Esophagus squamous epithelium (tissue), 5 donors: ENCODE measurements at regions not wholly inside any gene's neighbourhood (a gene's known extent, or its start where the extent isn't known, plus 50 kb on each side); places are given as distances from the start of the nearest gene placed in this dataset.
"Not testable (repeated sequence)": the region's sequence is repeated elsewhere in the genome, so short reads cannot be mapped to it uniquely, and the experiment has no call there.

ENCODE experiments used
- DNase-seq: peaks from one replicate; lab custom pipeline; 2025; lab: John Stamatoyannopoulos, UW
- H3K27ac ChIP-seq, 4 donors: fragments of 200-600 bp; sonication (generic); one replicate each; pipeline ENCODE4 v1.5.1; 2016 to 2019; ENCODE audit warnings: mild to moderate bottlenecking in 1 of 4
- H3K27me3 ChIP-seq, 4 donors: fragments of 200-600 bp; sonication (generic); 1 replicate in 3 of 4; 2 replicates in 1 of 4; pipeline versions ENCODE4 v1.5.1 to v1.6.0; 2017 to 2021; ENCODE audit warnings: antibody characterized with exemption in 1 of 4
- H3K36me3 ChIP-seq, 3 donors: fragments of 200-600 bp; sonication (generic); one replicate each; pipeline ENCODE4 v1.5.1; 2016 to 2019
- H3K4me1 ChIP-seq, 3 donors: fragments of 200-600 bp; sonication (generic); one replicate each; pipeline ENCODE4 v1.5.1; 2017 to 2019
- H3K4me3 ChIP-seq, 4 donors: fragments of 200-600 bp; sonication (generic); 1 replicate in 3 of 4; 2 replicates in 1 of 4; pipeline ENCODE4 v1.5.1; 2016 to 2019; ENCODE audit warnings: mild to moderate bottlenecking in 2 of 4, moderate library complexity in 1 of 4
- H3K9me3 ChIP-seq, 3 donors: fragments of 200-600 bp; sonication (generic); one replicate each; pipeline ENCODE4 v1.5.1; 2016 to 2019
- POLR2A ChIP-seq, 4 donors: fragments of 450-650 bp; IDR thresholded peaks; one replicate each; pipeline ENCODE4 v1.6.1; 2017; ENCODE audit warnings: antibody characterized with exemption in 4 of 4, mild to moderate bottlenecking in 4 of 4, moderate library complexity in 3 of 4
- WGBS, 2 donors: methylation state at CpG; one replicate each; pipeline ENCODE4 v1.1.5; 2018; 5-methylcytosine and 5-hydroxymethylcytosine counted together
- intact Hi-C: fragments of 100-400 bp; cut with DNase I; formaldehyde crosslinking; loops from one replicate; pipeline ENCODE4 v1.15.0; 2022
- small RNA-seq, 4 donors: library from RNA; depleted of rRNA; stranded (forward); fragments of <200 nt; gene quantifications; one replicate each; pipeline ENCODE3, GENCODE V24; 2016
- TF ChIP-seq, protein P1 (sequence below), 6 experiments: fragments of 450-650 bp in 4 of 6; fragments of 200-600 bp in 2 of 6; sonication (generic) in 2 of 6; IDR thresholded peaks; one replicate each; pipeline ENCODE4 v1.5.1; 2016 to 2019; ENCODE audit warnings: antibody characterized with exemption in 6 of 6, mild to moderate bottlenecking in 4 of 6, moderate library complexity in 4 of 6
- donor health status: DM: yes; HTN: yes; CAD: no.

DNA sequence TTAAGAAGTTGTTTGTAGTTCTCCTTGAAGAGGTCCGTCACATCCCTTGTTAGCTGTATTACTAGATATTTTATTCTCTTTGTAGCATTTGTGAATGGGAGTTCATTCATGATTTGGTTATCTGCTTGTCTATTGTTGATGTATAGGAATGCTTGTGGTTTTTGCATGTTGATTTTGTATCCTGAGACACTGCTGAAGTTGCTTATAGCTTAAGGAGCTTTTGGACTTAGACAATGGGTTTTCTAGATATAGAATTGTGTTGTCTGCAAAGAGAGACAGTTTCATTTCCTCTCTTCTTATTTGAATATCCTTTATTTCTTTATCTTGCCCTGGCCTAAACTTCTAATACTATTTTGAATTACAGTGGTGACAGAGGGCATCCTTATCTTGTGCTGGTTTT lies 52.1 kb upstream of the GRID2 start:
- TF ChIP-seq POLR2A (IDR thresholded peaks at IDR 0.05) = no peak
- TF ChIP-seq, protein P1, sequence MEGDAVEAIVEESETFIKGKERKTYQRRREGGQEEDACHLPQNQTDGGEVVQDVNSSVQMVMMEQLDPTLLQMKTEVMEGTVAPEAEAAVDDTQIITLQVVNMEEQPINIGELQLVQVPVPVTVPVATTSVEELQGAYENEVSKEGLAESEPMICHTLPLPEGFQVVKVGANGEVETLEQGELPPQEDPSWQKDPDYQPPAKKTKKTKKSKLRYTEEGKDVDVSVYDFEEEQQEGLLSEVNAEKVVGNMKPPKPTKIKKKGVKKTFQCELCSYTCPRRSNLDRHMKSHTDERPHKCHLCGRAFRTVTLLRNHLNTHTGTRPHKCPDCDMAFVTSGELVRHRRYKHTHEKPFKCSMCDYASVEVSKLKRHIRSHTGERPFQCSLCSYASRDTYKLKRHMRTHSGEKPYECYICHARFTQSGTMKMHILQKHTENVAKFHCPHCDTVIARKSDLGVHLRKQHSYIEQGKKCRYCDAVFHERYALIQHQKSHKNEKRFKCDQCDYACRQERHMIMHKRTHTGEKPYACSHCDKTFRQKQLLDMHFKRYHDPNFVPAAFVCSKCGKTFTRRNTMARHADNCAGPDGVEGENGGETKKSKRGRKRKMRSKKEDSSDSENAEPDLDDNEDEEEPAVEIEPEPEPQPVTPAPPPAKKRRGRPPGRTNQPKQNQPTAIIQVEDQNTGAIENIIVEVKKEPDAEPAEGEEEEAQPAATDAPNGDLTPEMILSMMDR (IDR thresholded peaks at IDR 0.05) = no peak
- WGBS, 2 donors = 75 to 94% methylated on average over 1 of the region's 1 CpG
- Histone ChIP-seq H3K36me3 (no peaks in the 10 kb centered on the region), H3K27me3 (no peaks in the 10 kb centered on the region), H3K4me1 (no peaks in the 10 kb centered on the region), H3K27ac (no peak overlapping the region), H3K9me3 (peaks cover 0 to 9% (median 0%) of the 10 kb centered on the region in 3 donors), H3K4me3 (no peak overlapping the region)
- no peak for DNase-seq
- intact Hi-C loops = no loop called here

DNA sequence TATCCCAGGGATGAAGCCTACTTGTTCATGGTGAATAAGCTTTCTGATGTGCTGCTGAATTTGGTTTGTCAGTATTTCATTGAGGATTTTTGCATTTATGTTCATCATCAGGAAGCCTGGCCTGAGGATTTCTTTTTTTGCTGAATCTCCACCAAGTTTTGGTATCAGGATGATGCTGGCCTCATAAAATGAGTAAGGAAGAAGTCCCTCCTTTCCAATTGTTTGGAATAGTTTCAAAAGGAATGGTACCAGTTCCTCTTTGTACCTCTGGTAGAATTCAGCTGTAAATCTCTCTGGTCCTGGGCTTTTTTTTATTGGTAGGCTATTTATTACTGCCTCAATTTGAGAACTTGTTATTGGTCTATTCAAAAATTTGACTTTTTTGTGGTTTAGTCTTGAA lies 51.4 kb upstream of the GRID2 start:
- H3K9me3 ChIP-seq, intact Hi-C loops, H3K27ac ChIP-seq, H3K36me3 ChIP-seq, DNase-seq, H3K27me3 ChIP-seq, H3K4me3 ChIP-seq, H3K4me1 ChIP-seq: not testable (repeated sequence)

DNA sequence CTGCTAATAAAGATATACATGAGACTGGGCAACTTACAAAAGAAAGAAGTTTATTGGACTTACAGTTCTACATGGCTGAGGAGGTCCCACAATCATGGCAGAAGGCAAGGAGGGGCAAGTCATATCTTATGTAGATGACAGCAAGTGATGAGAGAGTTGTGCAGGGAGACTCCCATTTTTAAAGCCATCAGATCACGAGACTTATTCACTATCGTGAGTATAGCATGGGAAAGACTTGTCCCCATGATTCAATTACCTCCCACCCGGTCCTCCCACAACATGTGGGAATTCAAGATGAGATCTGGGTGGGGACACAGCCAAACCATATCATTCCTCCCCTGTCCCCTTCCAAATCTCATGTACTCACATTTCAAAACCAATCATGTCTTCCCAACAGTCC lies 50.9 kb upstream of the GRID2 start:
- Histone ChIP-seq H3K9me3 (peaks cover 0 to 9% (median 0%) of the 10 kb centered on the region in 3 donors), H3K4me3 (no peak overlapping the region), H3K36me3 (no peaks in the 10 kb centered on the region), H3K27me3 (no peaks in the 10 kb centered on the region), H3K4me1 (no peaks in the 10 kb centered on the region), H3K27ac (no peak overlapping the region)
- DNase-seq = no peak
- WGBS, 2 donors = 73 to 77% methylated on average over 3 of the region's 3 CpGs
- no peak for TF ChIP-seq POLR2A (IDR thresholded peaks at IDR 0.05)
- TF ChIP-seq, protein P1 (IDR thresholded peaks at IDR 0.05) = no peak
- intact Hi-C loops = no loop called here

DNA sequence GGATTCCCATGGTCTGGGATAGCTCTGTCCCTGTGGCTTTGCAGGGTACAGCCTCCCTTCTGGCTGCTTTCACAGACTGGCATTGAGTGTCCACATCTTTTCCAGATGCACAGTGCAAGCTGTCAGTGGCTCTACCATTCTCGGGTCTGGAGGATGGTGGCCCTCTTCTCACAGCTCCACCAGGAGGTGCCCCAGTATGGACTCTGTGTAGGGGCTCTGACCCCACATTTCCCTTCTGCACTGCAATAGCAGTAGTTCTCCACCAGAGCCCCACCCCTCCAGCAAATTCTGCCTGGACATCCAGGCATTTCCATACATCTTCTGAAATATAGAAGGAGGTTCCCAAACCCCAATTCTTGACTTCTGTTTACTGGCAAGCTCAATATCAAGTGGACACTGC lies 50.2 kb upstream of the GRID2 start:
- peaks cover 0 to 9% (median 0%) of the 10 kb centered on the region in 3 donors for H3K9me3 ChIP-seq
- TF ChIP-seq POLR2A (IDR thresholded peaks at IDR 0.05) = no peak
- TF ChIP-seq, protein P1 (IDR thresholded peaks at IDR 0.05) = no peak
- H3K36me3 ChIP-seq = no peaks in the 10 kb centered on the region
- H3K4me1 ChIP-seq = no peaks in the 10 kb centered on the region
- no peak overlapping the region for H3K27ac ChIP-seq
- WGBS, 2 donors = 70 to 83% methylated on average over 1 of the region's 1 CpG
- H3K4me3 ChIP-seq = no peak overlapping the region
- no peak for DNase-seq
- intact Hi-C loops = no loop called here
- H3K27me3 ChIP-seq = no peaks in the 10 kb centered on the region

Small RNA genes in the stretch of these regions (small RNA-seq; reads per million reads assigned to genes)
- 0 reads per million in 4 donors for gene KRT19P6
